ENCODE measurements at regions not wholly inside any gene's neighbourhood (a gene's known extent, or its start where the extent isn't known, plus 50 kb on each side); places are given as distances from the start of the nearest gene placed in this dataset.

DNA sequence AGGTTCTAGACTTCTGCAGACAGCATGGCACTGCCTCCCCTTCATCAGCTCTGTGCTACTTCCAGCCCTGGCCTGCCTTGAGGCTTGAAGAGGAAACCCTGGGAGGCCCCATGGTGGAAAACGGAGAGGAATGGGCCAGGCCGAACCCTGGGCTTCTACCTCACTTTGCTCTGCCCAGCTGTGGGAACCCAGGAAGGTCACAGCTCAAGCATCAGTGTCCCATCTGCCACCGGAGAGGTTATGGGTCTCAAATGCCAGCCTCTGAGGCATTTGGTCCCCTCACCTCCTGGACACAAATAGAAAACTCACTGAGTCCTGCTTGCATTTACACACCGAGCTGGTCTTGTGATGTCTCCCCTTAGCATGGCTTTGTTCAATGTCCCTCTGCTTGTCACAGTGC lies 80.1 kb upstream of the ALDH1B1 start:
- no peak for DNase-seq

DNA sequence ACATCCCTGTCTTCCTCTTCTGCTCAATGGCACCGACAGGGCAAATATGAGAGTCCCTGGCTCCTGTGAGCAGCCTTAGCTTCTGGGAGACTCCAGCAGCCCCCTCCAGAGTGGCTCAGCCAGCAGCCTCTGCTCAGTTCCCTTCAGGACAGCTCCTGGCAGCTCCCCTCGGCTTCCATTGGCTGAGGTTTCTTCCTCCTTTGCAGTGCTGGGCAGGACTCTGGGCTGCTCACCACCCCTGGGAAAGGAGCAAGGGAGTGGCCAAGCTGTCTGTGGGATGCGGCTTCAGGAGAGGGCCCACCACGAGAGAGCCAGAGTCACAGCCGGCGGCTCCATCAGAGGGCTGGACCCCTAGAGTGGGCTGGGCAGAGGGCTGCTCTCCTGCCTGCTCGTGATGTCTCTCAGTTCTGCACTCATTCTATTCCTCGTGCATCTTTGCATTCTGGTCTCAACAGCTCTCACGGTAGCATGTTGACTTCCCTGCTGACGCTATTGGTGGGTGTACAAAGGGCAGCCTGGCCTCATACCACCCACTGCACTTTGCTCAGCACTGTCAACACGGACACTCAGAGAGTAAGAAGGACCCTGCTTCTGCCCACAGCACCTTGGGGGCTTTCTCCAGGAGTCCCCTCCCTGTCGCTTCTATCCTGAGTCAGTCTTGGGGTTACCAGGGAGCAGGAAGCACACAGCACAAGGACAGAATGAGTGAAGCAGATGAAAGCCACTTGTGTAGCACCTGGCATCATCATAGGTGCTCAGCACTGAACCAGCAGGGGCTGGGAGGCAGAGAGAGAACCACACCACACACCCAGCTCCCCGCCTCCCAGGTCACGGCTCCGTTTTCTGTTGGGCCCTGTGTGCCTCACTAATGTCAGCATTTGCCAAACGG lies 80.9 kb upstream of the ALDH1B1 start:
- no peak for DNase-seq

DNA sequence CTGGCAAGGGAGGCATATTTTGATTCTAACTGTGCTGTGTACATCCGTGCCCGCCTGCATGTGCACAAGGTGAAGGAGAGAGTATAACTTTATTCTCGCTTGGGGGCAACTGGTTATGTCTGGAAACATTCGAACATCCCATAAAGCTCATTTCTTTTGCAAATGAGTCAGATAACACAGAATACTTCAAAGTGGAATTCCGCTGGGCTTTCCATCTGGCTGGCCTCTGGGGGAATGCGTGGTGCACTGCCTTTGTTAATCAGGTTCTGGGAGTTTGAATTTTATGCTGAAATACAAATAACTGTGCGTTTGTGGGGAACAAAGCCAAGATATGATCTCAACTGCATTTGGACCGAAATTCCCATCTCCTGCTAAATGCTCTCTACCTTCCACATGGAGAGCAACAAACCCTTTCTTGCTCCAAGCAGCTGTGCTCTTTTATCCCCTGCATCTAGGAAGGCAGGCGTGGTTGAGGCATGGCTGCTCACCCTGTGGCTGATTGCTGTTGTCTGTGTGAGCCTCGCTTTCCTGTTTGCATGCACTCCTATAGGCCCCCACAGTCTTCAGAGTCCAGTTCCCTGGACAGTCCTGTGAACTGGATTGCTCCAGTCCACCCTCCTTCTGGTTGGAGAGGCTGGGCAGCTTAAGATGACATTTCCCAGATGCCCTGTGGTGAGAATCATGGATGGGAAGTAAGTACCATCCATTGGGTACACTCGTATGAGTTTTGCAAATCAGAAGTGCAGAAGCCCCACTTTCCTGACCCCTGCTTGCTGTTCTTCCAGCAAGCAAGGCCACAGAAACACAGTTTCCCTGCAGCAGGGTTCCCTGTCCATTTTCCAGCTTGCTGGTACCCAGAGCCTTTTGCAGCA lies 82.9 kb upstream of the ALDH1B1 start:
- no peak for DNase-seq

DNA sequence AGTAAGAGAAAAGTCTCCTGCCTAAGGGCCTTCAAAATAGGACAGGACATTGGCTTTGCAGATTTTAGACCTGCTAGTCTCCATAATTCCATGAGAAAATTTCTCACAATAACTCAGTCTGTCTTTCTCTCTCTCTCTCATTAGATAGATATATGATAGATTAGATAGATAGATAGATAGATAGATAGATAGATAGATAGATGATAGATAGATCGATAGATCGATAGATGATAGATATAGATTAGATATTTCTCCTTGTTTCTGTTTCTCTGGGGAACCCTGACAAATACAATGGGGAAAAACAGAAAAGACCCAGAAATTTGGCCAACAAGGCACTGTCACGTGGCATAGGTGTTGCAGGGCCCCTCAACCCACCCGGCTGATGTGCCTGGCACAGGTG lies 84.4 kb upstream of the ALDH1B1 start:
- DNase-seq, result no peak

DNA sequence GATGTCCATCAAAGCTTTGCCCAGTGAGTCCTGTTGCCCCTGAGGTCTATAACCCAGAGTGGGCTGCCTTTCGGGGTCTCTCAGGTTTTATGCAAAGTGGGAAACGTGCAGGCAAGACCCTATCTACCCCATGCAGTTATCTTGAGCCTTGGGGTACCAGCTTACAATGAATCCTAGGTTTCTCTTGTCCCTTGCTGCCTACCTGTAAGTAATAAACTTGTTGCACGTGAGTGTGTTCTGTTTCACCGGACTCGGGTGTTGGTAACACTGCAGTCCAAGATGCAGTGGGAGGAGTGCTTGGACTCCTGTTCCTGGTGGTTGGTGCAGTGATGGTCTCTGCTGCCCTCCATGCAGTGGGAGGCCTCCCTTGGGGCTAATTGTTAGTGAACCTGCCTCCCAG lies 85.6 kb upstream of the ALDH1B1 start:
- no peak for DNase-seq

DNA sequence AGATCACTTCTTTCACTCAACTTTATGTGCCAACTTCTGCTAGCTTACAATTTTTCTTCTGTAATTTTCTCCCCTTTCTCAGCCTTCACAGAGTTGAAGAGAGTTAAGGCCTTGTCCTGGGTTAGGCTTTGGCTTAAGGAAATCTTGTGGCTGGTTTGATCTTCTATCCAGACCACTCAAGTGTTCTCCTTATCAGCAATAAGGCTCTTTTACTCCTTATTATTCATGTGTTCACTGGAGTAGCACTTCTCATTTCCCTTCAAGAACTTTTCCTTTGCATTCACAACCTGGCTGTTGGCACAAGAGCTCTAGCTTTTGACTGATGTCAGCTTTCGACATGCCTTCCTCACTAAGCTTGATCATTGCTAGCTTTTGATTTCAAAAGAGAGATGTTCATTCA lies 86.9 kb upstream of the ALDH1B1 start:
- no peak for DNase-seq

DNA sequence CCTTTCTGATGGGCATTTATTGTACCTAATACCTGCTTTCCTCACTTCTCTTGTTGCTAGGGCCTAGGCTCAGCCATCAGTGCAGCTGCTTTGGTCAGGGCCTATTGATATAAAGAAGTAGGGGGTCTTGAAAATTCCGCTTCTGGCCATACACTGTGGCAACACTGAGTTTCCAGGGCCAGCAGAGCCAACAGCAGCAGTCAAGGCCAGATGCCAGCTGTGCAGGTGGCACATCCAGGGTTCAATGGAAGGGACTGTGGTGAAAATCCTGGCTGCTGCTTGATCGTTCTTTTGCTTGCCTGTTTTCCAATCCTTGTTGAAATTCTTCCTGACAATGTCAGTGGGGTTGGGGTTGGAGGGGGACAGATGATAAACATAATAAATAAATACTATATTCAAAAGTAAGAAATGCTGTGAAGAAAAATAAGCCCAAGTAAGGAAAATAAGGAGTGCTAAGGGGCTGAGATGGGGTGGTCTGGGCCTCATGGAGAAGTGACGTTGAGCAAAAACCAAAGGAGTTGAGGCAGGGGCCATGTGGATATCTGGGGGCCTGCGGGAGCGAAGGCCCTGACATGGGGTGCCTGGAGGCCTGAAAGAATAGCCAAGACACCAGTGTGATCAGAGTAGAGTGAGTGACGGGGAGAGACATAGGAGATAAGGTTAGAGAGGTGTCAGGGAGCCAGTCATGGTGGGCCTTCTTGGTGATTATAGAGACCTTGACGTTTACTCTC lies 91.0 kb upstream of the ALDH1B1 start:
- no peak for DNase-seq

DNA sequence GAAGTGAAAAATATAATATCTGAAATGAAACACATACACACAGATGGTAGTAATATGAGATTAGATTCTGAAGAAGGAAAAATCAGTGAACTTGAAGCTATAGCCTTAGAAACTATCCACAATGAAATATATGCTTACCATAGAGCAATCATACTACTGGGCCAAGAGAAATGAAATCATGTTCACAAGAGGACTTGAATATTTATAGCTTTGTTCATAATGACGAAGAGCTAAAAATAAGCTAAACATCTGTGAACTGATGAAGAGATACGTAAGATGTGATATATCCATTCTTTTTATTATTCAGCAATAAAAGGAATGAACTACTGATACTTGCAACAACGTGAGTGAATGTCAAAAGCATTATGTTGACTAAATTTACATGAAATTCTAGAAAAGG lies 92.6 kb upstream of the ALDH1B1 start:
- no peak for DNase-seq

DNA sequence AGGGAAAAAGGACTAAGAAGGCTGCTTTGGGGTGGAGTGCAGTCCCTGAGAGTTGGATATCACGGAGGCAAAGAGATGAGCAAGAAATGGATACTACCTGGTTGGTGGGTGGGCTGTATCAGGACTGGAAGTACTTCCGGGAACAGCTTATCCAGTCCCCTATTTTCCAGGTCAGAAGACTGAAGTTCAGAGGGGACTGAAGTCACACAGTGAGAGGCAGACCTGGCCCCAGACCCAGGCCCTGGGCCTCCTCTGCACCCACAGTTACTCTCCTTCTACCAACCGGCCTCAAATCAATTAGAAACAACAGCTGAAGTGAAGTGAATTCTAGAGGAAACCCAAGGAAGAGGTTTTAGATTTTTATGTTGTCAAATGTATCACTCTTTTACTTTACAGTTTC lies 93.6 kb upstream of the ALDH1B1 start:
- DNase-seq, result no peak

DNA sequence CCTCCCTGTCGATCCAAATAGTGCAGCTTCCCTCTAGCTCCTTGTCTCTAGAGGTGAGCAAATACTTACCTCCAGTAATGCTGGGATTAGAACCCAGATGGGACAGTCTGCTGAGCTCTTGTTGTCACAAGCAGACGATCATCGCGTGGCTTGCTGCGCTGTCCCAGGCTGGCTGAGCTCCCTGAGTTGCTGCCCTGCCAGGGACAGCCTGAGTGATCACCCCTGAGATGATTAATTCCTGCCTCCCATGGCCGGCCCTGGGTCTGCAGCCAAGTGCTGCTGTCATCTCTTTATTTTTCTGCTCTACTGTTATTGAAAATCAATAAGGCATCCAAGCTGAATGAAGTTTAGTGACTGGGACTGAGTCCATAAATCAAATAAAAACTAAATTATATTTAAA lies 94.0 kb upstream of the ALDH1B1 start:
- DNase-seq, result no peak

DNA sequence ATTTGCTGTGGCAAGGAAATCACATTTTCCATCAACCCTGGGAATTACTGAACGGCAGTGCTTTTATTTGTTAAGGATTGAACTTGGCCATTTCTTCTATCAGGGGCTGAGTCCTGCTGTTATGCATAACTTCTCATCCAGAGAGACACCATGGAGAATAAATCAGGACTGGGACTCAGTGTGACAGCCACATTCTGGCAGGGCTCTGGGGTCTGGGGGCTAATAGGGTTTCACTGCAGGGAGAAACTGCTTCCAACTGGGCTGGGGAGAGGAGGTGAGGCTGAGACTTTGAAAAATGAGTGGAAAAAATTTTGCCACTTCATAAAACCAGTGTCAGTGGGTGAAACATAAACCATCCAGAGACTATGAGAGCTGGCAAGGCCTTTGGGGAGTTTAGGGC lies 95.7 kb upstream of the ALDH1B1 start:
- DNase-seq, result no peak

DNA sequence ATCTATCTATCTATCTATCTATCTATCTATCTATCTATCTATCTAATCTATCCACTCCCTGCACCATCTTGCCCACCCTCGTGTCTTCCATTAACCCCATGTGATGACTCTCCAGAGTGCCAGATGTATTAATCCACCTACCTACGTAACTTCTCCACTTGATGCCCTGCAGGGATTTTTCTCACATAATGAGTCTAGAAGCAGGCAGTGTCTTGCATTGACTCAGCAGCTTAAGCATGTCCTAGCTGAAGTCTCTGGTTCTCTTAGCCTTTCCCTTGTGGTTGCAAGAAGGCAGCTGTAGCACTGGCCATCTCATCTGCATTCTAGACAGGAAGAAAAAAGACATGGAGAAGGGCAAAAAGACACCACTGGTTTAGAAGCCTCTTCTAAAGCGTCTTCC lies 96.7 kb upstream of the ALDH1B1 start:
- no peak for DNase-seq

DNA sequence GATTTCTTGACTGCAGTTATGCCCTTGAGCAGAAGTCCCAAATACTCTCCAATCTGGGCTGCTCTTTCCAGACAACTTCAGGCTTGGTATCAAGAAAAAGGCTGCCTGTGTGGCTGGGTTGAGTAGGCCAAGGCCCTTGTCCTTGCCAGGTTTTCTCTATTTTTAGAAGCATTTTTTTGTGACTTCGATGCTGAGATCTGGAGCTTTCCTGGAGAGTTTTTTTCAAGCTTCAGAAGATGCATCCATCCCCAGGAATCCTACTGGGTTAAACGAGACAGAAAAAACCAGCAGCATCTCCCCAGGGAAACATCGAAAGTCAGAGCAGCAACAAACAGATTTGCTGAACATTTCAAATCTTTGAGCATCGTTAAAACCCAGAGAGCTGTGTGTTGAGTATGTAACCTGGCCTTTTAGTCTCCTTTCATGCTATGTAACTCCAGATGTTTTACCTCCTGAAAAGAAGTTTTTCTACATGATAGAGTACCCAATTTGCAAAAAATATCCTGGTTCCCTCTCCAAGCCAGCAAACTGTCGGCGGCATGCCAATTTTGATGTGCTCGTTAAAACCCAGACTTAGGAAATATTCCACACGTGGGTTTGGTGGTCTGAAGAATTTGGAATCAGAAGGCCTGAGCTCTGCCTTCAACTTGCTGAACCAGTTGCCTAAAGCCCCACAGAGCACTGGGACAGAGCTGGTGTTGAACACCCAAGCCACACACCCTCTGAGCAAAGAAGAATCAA lies 98.1 kb upstream of the ALDH1B1 start:
- DNase-seq, result no peak

DNA sequence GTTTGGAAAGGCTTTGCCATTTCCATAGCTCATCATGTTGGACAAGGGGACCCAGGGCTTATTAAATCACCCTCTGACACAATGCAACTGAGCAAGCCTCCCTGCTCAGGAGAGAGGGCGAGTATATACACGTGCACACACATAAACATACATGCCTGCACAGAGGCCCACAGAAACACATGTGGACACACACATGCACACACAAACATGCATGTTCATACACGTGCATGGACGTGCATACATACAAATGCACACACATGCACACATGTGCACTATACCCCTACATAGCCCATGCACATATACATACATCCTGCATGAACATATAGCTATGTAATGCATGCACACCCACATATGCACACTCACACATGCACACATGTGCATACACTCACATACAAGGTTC lies 99.5 kb upstream of the ALDH1B1 start:
- DNase-seq, result no peak

DNA sequence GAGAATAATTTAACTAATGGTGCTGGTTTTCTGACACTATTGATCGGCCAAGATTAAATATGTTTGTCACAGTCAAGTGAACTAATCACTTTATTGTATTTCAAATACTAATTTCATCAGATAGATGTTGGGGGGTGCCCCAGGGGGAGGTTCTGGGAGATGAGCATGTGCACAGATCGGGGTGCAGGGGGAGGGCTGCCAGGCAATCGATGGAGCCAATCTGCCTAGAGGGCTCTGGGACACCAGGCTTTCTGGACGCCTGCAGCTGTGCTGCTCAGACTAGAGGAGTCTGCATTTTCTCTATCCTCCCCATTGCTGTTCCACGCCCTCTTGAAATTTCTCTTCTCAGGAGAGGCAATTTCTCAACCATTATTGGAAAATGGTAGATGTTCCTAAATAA lies 100.0 kb upstream of the ALDH1B1 start:
- DNase-seq, result no peak

DNA sequence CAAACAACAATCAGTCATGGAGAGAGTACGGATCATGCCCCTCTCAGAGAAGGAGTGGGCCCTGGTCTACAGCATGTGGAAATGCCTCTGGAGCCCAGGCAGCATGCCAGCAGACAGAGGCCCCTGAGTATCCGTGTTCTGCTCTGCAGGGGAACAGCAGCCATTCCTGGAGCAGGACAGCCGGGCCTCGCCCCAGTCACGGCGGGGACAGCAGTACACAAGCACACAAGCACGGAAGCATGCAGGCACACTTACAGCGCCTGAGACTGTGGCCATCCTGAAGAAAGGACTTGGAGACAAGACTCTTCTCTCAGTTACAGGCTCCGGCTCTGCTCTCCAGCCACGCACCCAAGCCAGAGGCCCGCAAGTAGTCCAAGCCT lies 102.6 kb upstream of the ALDH1B1 start:
- no peak for DNase-seq

DNA sequence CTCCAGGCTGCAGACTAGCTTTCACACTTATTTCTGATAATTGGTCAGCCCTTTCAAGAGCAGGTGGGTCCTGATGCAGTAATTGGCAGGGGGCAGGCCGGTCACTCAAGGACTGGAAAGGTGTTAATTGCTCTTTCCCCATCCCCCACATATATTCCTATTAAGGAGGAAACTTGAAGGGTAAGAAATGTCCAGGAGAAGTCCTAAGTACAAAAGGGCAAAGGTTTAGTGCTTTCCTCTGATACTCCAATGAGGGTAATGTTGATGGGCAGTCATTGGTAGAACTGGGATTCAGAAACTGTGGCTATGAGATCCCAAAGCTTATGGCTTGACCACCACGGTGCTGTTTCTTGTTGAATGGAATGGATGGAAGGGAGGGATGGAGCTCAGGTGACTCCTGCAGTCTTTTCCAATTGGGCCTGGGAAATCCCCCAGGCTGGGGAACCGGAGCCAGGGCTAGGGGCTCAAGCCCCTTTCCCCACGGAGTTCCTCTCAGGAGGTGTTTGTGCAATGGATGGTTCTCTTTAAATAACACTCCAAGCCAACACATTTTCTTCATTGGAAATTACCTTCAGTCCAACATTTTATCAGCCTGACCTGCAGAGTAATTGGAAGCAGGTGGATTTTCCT lies 103.2 kb upstream of the ALDH1B1 start:
- no peak for DNase-seq

DNA sequence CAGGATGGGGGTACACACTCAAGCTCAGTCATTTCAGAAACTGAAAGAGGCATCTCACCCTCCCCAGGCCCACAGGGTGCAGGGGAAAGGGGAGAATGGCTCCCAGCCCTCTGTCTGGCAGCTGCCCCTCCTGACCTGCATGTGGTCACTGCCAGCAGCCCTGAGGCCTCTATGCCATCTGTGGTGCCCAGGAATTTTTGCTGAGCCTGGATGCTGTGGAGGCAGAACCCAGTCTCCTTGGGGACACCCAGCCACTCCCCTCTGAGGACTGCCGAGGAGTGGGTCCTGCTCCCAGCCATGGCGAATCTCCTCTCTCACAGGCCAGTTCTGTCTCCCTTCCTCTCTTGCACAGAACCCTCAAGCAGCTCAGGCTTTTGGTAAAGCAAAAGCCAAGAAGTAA lies 104.0 kb upstream of the ALDH1B1 start:
- DNase-seq, result no peak

DNA sequence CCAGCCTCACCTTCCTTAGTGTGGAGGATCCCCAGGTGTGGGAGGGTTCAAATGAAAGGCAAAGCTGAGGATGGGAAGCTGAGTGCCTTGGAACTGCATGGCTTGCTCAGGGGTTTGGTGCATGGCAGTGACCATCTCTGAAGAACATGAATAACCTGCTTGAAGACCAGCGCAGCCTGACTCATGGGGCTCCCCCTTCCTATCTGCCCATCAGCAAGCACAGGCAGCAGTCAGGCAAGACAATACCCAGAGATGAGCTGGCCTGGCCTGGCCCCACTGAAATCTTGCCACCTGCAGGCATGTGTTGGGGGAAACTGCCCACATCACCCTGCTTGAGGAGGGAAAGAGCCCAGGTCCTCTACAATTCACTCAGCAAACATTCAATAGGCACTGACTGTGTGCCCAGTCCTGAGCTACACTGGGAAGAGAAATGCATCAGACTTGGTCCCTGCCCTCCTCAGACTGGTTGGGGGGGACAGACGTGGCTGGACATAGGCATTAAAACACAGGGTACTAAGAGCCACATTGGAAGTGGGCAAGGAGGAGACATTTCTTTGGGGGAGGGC lies 105.0 kb upstream of the ALDH1B1 start:
- no peak for DNase-seq

DNA sequence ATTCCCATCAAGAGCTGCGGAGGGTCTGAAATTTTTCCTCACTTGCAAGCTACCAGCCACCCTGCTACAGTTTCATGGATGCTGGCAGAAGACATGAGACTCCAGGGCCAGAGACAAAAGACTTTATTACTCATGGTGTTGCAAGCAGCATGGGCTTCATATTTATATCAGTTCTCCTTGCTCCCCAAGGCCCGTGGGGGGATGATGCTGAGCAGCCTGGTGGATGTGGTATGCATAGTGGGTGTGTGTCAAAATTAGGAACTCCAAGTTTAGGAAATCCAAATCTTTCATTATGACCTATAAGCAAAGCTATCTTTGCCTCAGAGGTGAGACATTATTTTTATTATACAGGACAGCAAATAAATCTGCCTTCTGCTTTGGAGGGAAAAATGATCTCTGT lies 105.7 kb upstream of the ALDH1B1 start:
- DNase-seq, result no peak

DNA sequence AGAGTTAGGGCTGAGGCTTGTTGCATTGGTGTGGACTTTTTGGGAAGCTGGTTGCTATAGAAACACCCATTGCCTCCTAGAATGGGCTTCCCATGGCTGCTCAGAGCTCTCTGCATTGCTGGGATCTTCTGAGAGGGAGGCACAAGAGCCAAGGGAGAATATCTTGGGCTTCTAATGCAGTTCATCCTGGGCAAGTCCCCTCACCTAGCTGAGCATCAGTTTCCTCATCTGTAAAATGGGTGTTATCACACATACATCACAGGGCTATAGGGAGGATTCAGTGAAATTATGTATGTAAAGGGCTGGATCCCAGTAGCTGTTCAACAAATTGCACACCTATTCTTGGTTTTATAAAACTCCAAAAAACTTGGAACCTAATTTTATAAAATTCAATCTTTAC lies 106.1 kb upstream of the ALDH1B1 start:
- DNase-seq, result no peak

DNA sequence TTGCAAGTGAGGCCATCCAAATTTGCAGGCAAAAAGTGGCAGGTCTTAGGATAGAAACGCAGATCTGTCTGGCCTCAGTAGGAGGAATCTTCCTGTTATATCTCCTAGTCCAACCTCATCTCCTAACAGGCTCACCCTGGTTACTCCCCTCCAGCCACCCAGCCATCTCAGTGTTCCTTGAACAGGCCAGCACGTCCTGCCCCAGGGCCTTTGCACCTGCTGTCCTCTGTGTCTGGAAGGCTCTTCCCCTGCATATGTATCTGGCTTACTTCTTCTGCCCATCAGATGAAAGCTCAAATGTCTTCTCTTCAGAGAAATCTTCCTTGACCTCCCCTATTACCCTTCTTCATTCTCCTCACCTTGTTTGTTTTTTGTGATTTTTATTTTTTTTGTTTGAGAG lies 107.3 kb upstream of the ALDH1B1 start:
- DNase-seq, result no peak

Data from NCI-H524 treated with DMSO at 0.1 percent for 48 hours (cell line).